HG03108 (cell line): ENCODE measurements at regions not wholly inside any gene's neighbourhood (a gene's known extent, or its start where the extent isn't known, plus 50 kb on each side); places are given as distances from the start of the nearest gene placed in this dataset.

Experiments
- ATAC-seq: cut with Tn5 transposase; IDR thresholded peaks from one replicate; pipeline ENCODE4 v1.9.1; 2021; ENCODE audit warnings: moderate library complexity; ENCODE audit not compliant: unreplicated experiment

GRCh38 chr4:37160653-37161052, 83.9 kb upstream of the NWD2 start:
- ATAC-seq = no peak

- ATAC-seq = no peak
Measured at GRCh38 chr4:37165844-37166243, 78.7 kb upstream of the NWD2 start.

GRCh38 chr4:37169956-37170355, 74.6 kb upstream of the NWD2 start:
- ATAC-seq = no peak

- no peak for ATAC-seq
Measured at GRCh38 chr4:37188100-37188499, 56.4 kb upstream of the NWD2 start.
